Neural progenitor cell (in vitro differentiated cells): ENCODE measurements at regions not wholly inside any gene's neighbourhood (a gene's known extent, or its start where the extent isn't known, plus 50 kb on each side); places are given as distances from the start of the nearest gene placed in this dataset.
A peak's percentile ranks its signal among the peaks of the same experiment; 100 is the strongest.
"Not testable (repeated sequence)": the region's sequence is repeated elsewhere in the genome, so short reads cannot be mapped to it uniquely, and the experiment has no call there.

ENCODE experiments used
- DNase-seq: peaks from one replicate; pipeline ENCODE4 v3.0.0-alpha.2; 2016; ENCODE audit warnings: low spot score
- H2AFZ ChIP-seq: fragments of 200-600 bp; sonication (generic); replicated peaks from 2 replicates; pipeline ENCODE4 v1.6.1; 2016; ENCODE audit warnings: antibody characterized with exemption
- H3F3A ChIP-seq: fragments of 200-600 bp; sonication (generic); 2 replicates; pipeline ENCODE4 v1.6.1; 2016; ENCODE audit warnings: antibody characterized with exemption, low read depth
- H3K27ac ChIP-seq: fragments of 200-600 bp; sonication (generic); 2 replicates; pipeline ENCODE4 v1.5.1; 2016; ENCODE audit warnings: mild to moderate bottlenecking
- H3K27me3 ChIP-seq: fragments of 200-600 bp; sonication (generic); 2 replicates; pipeline ENCODE4 v1.6.1; 2016; ENCODE audit warnings: mild to moderate bottlenecking, moderate library complexity
- H3K36me3 ChIP-seq: fragments of 200-600 bp; sonication (generic); 2 replicates; pipeline ENCODE4 v1.5.1; 2016
- H3K4me1 ChIP-seq: fragments of 200-600 bp; sonication (generic); 2 replicates; pipeline ENCODE4 v1.6.1; 2016; ENCODE audit warnings: mixed run types
- H3K4me2 ChIP-seq: fragments of 200-600 bp; sonication (generic); 2 replicates; pipeline ENCODE4 v1.6.1; 2016
- H3K4me3 ChIP-seq: fragments of 200-600 bp; sonication (generic); 2 replicates; pipeline ENCODE4 v1.5.1; 2016
- H3K79me2 ChIP-seq: fragments of 200-600 bp; sonication (generic); 2 replicates; pipeline ENCODE4 v1.6.1; 2016; ENCODE audit warnings: low read depth
- H3K9ac ChIP-seq: fragments of 200-600 bp; sonication (generic); 2 replicates; pipeline ENCODE4 v1.6.1; 2016
- H3K9me3 ChIP-seq: fragments of 200-600 bp; sonication (generic); 2 replicates; pipeline ENCODE4 v1.5.1; 2016; ENCODE audit warnings: low read depth
- H4K20me1 ChIP-seq: fragments of 200-600 bp; sonication (generic); 2 replicates; pipeline ENCODE4 v1.6.1; 2016; ENCODE audit warnings: low read depth
- H3K27ac Mint-ChIP-seq: 3 replicates; pipeline ENCODE4 v1.8.0; 2021; ENCODE audit warnings: mixed read lengths
- H3K27me3 Mint-ChIP-seq: 2 replicates; pipeline ENCODE4 v1.8.0; 2022; ENCODE audit warnings: low read depth, mild to moderate bottlenecking, inconsistent platforms, moderate library complexity, mixed read lengths; ENCODE audit not compliant: insufficient read depth
- H3K36me3 Mint-ChIP-seq: 3 replicates; pipeline ENCODE4 v1.8.0; 2021; ENCODE audit warnings: mixed read lengths
- H3K4me1 Mint-ChIP-seq: 3 replicates; pipeline ENCODE4 v1.8.0; 2021; ENCODE audit warnings: mixed read lengths
- H3K4me3 Mint-ChIP-seq: 3 replicates; pipeline ENCODE4 v1.8.0; 2021; ENCODE audit warnings: mild to moderate bottlenecking, moderate library complexity, mixed read lengths
- H3K9me3 Mint-ChIP-seq: 3 replicates; pipeline ENCODE4 v1.8.0; 2020; ENCODE audit warnings: mixed read lengths
- EZH2 ChIP-seq: fragments of 200-600 bp; sonication (generic); IDR thresholded peaks from 2 replicates; pipeline ENCODE4 v1.6.1; 2017; ENCODE audit warnings: antibody characterized with exemption, mild to moderate bottlenecking, moderate library complexity
- EZH2phosphoT487 ChIP-seq: fragments of 200-600 bp; sonication (generic); IDR thresholded peaks from 2 replicates; pipeline ENCODE4 v1.6.1; 2017; ENCODE audit warnings: antibody characterized with exemption
- TF ChIP-seq, protein P1 (sequence below): fragments of 200-600 bp; sonication (generic); IDR thresholded peaks from 2 replicates; pipeline ENCODE4 v1.5.1; 2017; ENCODE audit warnings: antibody characterized with exemption, mild to moderate bottlenecking

DNA sequence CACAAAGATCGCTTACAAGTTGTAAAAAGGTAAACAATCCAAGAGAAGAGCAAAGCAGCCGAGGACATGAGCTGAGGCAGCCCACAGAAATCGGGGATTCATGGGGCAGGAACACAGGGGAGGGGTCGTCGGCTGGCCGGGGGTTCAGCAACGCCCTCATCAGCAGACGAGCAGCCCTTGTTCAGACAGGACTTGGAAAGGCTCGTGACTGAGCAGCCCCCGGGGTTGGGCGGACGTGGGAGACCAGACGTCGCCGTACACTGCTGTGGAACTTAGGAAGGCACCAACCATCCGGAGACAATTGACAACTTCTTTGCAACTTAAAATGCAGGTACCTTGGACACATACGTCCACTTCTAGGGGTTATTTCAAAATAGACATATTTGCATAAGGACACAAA lies 370.5 kb downstream of the BRD1 start:
- Histone ChIP-seq H3K9ac (no peak overlapping the region), H3K9me3 (no peaks in the 10 kb centered on the region), H2AFZ (no peak overlapping the region), H3K79me2 (no peaks in the 10 kb centered on the region), H3K4me2 (no peak overlapping the region), H3K4me3 (no peak overlapping the region), H3F3A (no peaks in the 10 kb centered on the region), H3K4me1 (peaks cover 21% of the 10 kb centered on the region), H3K36me3 (no peaks in the 10 kb centered on the region), H3K27ac (no peak overlapping the region), H4K20me1 (no peaks in the 10 kb centered on the region), H3K27me3 (no peaks in the 10 kb centered on the region)
- Mint-ChIP-seq H3K27me3 (peaks cover 8% of the 10 kb centered on the region), H3K27ac (no peak overlapping the region), H3K36me3 (no peaks in the 10 kb centered on the region), H3K4me1 (peaks cover 31% of the 10 kb centered on the region), H3K9me3 (no peaks in the 10 kb centered on the region), H3K4me3 (no peak overlapping the region)
- TF ChIP-seq, protein P1, sequence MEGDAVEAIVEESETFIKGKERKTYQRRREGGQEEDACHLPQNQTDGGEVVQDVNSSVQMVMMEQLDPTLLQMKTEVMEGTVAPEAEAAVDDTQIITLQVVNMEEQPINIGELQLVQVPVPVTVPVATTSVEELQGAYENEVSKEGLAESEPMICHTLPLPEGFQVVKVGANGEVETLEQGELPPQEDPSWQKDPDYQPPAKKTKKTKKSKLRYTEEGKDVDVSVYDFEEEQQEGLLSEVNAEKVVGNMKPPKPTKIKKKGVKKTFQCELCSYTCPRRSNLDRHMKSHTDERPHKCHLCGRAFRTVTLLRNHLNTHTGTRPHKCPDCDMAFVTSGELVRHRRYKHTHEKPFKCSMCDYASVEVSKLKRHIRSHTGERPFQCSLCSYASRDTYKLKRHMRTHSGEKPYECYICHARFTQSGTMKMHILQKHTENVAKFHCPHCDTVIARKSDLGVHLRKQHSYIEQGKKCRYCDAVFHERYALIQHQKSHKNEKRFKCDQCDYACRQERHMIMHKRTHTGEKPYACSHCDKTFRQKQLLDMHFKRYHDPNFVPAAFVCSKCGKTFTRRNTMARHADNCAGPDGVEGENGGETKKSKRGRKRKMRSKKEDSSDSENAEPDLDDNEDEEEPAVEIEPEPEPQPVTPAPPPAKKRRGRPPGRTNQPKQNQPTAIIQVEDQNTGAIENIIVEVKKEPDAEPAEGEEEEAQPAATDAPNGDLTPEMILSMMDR = no peak
- TF ChIP-seq EZH2 = no peak
- TF ChIP-seq EZH2phosphoT487 = no peak
- DNase-seq = no peak

DNA sequence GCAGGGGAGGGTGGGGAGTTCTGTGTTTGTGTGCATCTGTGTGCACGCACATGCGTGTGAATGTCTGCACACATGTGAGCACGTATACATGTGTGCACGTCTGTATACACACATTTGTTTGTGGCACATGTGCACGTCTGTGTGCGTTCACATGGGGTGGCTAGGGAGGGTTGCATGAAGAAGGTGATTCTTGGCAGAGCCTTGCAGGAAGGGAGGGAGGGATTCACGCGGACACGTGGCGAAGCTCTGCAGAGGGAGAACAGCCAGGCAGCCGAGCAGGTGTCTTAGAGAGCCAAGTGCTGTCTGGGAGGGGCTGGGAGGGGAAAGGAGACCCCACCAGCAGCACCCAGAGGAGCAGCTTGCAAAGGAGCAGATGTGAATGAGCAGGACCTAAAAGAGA lies 372.1 kb downstream of the BRD1 start:
- H3K4me1 Mint-ChIP-seq = peaks cover 31% of the 10 kb centered on the region
- no peaks in the 10 kb centered on the region for H3K36me3 Mint-ChIP-seq
- Histone ChIP-seq H3F3A (peaks cover 8% of the 10 kb centered on the region), H3K79me2 (no peaks in the 10 kb centered on the region), H2AFZ (no peak overlapping the region), H3K36me3 (no peaks in the 10 kb centered on the region), H3K27ac (no peak overlapping the region), H3K9ac (no peak overlapping the region), H3K27me3 (no peaks in the 10 kb centered on the region), H4K20me1 (no peaks in the 10 kb centered on the region), H3K4me3 (no peak overlapping the region), H3K4me1 (peaks cover 24% of the 10 kb centered on the region), H3K4me2 (no peak overlapping the region), H3K9me3 (no peaks in the 10 kb centered on the region)
- H3K27ac Mint-ChIP-seq = peak overlapping the region; percentile 58
- H3K4me3 Mint-ChIP-seq = no peak overlapping the region
- no peak for DNase-seq
- peaks cover 8% of the 10 kb centered on the region for H3K27me3 Mint-ChIP-seq
- TF ChIP-seq EZH2phosphoT487 = no peak
- TF ChIP-seq EZH2 = no peak
- TF ChIP-seq, protein P1 = no peak
- no peaks in the 10 kb centered on the region for H3K9me3 Mint-ChIP-seq

DNA sequence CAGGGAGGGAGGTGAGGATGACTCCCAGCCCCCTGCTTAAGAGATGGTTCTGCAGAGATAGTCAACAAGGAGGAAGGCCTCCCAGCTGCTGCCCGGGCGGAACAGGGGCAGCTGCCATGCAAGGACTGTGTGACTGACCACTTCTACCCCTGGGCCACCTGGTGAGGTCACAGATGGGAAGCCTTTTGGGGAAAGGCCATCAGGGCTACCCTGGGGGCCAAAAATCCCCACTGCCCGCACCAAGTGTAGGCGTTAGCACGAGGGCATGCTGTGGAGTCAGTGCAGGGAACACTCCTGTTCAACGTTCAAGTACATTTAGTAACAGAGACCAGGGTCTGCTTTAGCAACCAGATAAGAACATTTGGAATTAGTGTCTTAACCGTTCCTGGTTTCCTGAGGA lies 372.9 kb downstream of the BRD1 start:
- Histone ChIP-seq H3K9me3 (no peaks in the 10 kb centered on the region), H3K9ac (no peak overlapping the region), H3K27me3 (peaks cover 2% of the 10 kb centered on the region), H3F3A (peaks cover 16% of the 10 kb centered on the region), H3K36me3 (no peaks in the 10 kb centered on the region), H2AFZ (no peak overlapping the region), H4K20me1 (no peaks in the 10 kb centered on the region), H3K79me2 (no peaks in the 10 kb centered on the region), H3K4me3 (no peak overlapping the region), H3K4me1 (peaks cover 23% of the 10 kb centered on the region), H3K27ac (no peak overlapping the region), H3K4me2 (no peak overlapping the region)
- H3K27me3 Mint-ChIP-seq = peaks cover 8% of the 10 kb centered on the region
- peaks cover 35% of the 10 kb centered on the region for H3K4me1 Mint-ChIP-seq
- DNase-seq = no peak
- no peaks in the 10 kb centered on the region for H3K36me3 Mint-ChIP-seq
- H3K27ac Mint-ChIP-seq = no peak overlapping the region
- no peaks in the 10 kb centered on the region for H3K9me3 Mint-ChIP-seq
- no peak overlapping the region for H3K4me3 Mint-ChIP-seq
- TF ChIP-seq, protein P1 = no peak
- no peak for TF ChIP-seq EZH2
- TF ChIP-seq EZH2phosphoT487 = no peak

DNA sequence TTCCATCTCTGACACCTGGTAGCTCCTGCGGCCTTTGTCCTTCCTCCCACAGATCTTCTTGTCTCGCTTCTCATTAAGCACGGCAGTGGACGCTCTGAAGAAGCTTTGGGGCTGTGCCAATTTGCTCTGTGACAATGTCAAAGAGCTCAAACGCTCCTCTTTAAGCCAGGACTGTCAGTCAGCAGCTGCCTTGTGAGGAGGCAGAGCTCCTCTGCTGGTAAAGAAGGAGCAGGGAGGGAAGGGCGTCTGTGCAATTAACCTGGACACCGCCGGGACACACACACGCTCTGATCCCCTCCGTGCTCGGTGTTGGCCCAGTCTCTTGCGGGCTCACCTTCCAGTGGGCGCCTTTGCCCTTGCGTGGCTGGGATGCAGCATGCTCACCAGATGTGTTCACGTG lies 373.9 kb downstream of the BRD1 start:
- H3K36me3 ChIP-seq = no peaks in the 10 kb centered on the region
- H3K9me3 ChIP-seq = no peaks in the 10 kb centered on the region
- H2AFZ ChIP-seq = no peak overlapping the region
- H3K27me3 ChIP-seq = peaks cover 9% of the 10 kb centered on the region
- Mint-ChIP-seq H3K4me1 (peaks cover 42% of the 10 kb centered on the region), H3K9me3 (no peaks in the 10 kb centered on the region), H3K4me3 (no peak overlapping the region), H3K36me3 (no peaks in the 10 kb centered on the region), H3K27me3 (peaks cover 11% of the 10 kb centered on the region), H3K27ac (no peak overlapping the region)
- no peaks in the 10 kb centered on the region for H4K20me1 ChIP-seq
- no peak overlapping the region for H3K4me3 ChIP-seq
- H3K4me2 ChIP-seq = no peak overlapping the region
- peaks cover 22% of the 10 kb centered on the region for H3F3A ChIP-seq
- H3K9ac ChIP-seq = no peak overlapping the region
- DNase-seq = no peak
- peaks cover 29% of the 10 kb centered on the region for H3K4me1 ChIP-seq
- no peaks in the 10 kb centered on the region for H3K79me2 ChIP-seq
- TF ChIP-seq, protein P1 = no peak
- TF ChIP-seq EZH2 = no peak
- no peak for TF ChIP-seq EZH2phosphoT487
- no peak overlapping the region for H3K27ac ChIP-seq

DNA sequence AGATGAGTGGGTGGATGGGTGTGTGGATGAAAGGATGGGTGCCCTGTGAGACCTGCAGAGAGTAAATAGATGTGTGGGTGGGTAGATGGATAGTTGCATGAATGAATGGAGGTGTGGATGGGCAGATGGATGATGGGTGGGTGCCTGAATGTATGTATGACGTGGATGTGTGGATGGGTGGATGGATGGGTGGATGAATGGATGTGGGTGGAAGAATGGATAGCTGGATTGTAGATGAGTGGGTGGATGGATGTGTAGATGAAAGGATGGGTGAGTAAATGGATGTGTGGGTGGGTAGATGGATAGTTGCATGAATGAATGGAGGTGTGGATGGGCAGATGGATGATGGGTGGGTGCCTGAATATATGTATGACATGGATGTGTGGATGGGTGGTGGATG lies 374.7 kb downstream of the BRD1 start:
- not testable (repeated sequence) for H3K27ac ChIP-seq, H2AFZ ChIP-seq, DNase-seq, H3K36me3 ChIP-seq, H3K9me3 ChIP-seq, H3K4me2 ChIP-seq, H3K27me3 Mint-ChIP-seq, H3K27ac Mint-ChIP-seq, H3K4me3 ChIP-seq, H3K27me3 ChIP-seq, H3K36me3 Mint-ChIP-seq, H3K9me3 Mint-ChIP-seq, H3K79me2 ChIP-seq, H4K20me1 ChIP-seq, H3K4me3 Mint-ChIP-seq, H3K9ac ChIP-seq
- Histone ChIP-seq H3F3A (peaks cover 22% of the 10 kb centered on the region), H3K4me1 (peaks cover 29% of the 10 kb centered on the region)
- H3K4me1 Mint-ChIP-seq = peaks cover 39% of the 10 kb centered on the region
